IPS-18c (cell line): ENCODE measurements at regions not wholly inside any gene's neighbourhood (a gene's known extent, or its start where the extent isn't known, plus 50 kb on each side); places are given as distances from the start of the nearest gene placed in this dataset.

Experiments used
- H3K4me3 ChIP-seq: 2 replicates; pipeline ENCODE4 v1.7.0; 2013; ENCODE audit warnings: low read depth, mild to moderate bottlenecking, low read length, moderate library complexity; ENCODE audit not compliant: insufficient read depth
- H3K9me3 ChIP-seq: one replicate; pipeline ENCODE4 v1.6.1; 2013; ENCODE audit warnings: mild to moderate bottlenecking, low read length, moderate library complexity; ENCODE audit not compliant: control insufficient read depth, insufficient read depth

DNA sequence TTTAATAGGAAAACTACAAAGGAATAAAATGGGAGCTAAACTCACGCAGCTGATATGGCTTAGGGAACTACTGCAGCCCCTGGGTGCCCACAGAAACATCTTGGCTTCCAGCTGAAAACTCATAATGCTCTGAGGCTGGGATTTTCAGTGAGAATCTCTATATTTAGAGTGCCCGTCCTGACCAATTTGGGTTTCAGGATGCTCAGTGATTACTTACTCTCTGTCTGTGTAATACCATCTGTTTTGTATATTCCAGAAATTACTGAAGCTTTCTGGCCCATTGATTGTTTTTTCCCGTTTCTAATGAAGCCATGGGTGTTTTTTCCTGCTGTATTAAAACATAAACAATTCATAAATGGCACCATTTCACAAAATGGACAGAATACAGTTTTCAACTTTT lies 50.6 kb upstream of the ZNF385D start:
- H3K9me3 ChIP-seq = no peaks in the 10 kb centered on the region

DNA sequence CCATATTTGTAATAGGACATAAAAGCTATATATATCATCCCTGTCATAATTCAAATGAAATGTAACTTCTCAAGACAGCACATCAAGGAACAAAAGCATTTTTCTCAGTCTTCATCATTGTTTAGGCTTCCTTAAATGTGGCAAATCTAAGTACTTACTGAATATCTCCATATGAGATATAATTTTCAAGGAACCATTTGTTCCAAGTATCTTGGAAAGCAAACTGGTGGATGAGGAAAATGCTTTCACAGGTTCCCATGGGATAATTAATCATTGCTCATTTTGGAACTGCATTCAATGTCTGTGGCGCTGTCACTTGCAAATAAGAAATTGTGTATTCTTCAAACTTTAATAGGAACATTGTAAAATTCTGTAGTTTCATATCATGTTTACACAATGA lies 52.6 kb upstream of the ZNF385D start:
- no peak overlapping the region for H3K4me3 ChIP-seq
- H3K9me3 ChIP-seq = no peaks in the 10 kb centered on the region

More for the DNA sequence above, 50.6 kb upstream of the ZNF385D start:
- no peak overlapping the region for H3K4me3 ChIP-seq

DNA sequence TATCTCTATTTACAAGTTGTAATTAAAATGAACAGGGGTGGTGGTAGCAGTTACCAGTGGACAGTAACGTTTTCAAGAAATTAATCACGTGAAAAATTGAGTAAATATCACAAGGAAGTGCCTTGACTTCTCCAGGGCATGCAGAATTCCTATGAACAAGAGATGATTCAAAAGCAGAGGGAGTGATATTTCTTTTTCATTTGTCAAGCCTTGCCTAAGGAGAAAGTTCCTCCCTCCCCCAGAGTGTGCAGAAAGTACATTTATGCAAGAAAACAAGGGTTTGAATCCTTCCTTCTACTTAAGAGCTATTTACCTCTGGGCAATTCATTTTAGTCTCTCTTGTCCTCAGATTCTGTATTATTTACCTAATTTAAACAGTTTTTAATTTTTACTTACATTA lies 53.3 kb upstream of the ZNF385D start:
- H3K4me3 ChIP-seq = no peak overlapping the region
- H3K9me3 ChIP-seq = no peaks in the 10 kb centered on the region

DNA sequence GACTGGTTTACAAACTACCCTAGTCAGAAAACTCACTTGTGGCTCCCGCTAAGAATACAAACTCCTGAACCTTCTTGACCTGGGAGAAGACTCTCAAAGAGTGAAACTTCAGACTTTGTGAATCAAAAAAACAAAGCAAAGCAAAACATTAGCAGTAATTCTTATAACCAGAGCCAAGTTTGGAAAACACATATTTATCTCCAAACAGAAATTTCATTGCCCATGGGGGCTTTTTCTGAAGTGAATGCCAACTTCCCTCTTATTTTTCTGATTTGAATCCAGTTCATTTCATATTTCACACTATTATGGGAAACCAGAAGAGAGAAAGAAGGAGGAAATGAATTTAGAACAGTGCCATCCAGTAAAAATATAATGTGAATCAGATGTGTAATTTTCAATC lies 55.7 kb upstream of the ZNF385D start:
- Histone ChIP-seq H3K4me3 (no peak overlapping the region), H3K9me3 (no peaks in the 10 kb centered on the region)

DNA sequence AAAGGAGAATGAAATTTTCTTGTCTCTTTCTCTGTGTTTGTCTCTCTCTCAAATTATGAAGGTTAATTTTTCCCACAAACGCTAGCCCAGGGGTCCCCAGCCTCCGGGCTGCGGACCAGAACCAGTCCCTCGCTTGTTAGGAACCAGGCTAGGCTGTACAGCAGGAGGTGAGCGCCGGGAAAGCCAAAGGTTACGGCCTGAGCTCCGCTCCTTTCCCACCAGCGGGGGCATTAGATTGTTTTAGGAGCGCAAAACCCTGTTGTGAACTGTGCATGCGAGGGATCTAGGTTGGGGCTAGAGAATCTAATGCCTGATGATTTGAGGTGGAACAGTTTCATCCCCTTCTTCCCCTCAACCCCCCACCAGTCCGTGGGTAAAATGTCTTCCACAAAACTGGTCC lies 74.7 kb upstream of the ZNF385D start:
- Histone ChIP-seq H3K4me3 (no peak overlapping the region), H3K9me3 (no peaks in the 10 kb centered on the region)

GRCh38 chr3:21826416-21826815 lies 75.4 kb upstream of the ZNF385D start:
- H3K9me3 ChIP-seq = no peaks in the 10 kb centered on the region

GRCh38 chr3:21830541-21830940 lies 79.5 kb upstream of the ZNF385D start:
- Histone ChIP-seq H3K4me3 (no peak overlapping the region), H3K9me3 (no peaks in the 10 kb centered on the region)

More at GRCh38 chr3:21826416-21826815, 75.4 kb upstream of the ZNF385D start:
- H3K4me3 ChIP-seq = no peak overlapping the region

- H3K4me3 ChIP-seq = no peak overlapping the region
Measured at GRCh38 chr3:21835264-21835663, 84.3 kb upstream of the ZNF385D start.

DNA sequence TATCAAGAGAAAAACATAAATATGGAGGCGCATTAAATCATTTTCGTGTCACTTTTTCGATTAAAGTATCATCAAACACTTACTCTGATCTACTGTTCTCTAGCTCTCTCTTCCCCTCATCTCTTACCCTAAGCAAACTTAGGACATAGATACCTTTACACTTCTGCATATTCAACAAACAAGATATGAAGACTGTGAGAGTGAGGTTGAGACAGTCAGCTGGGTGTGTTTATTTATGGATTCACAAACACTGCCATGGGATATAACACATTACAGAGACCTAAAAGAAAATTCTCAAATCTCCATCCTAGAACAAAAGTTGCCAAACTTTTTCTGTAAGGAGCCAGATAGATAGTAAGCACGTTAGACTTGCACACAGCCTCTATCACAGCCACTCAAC lies 85.2 kb upstream of the ZNF385D start:
- no peaks in the 10 kb centered on the region for H3K9me3 ChIP-seq
- no peak overlapping the region for H3K4me3 ChIP-seq

More at GRCh38 chr3:21835264-21835663, 84.3 kb upstream of the ZNF385D start:
- no peaks in the 10 kb centered on the region for H3K9me3 ChIP-seq

- no peak overlapping the region for H3K4me3 ChIP-seq
- no peaks in the 10 kb centered on the region for H3K9me3 ChIP-seq
Measured at GRCh38 chr3:21839176-21839575, 88.2 kb upstream of the ZNF385D start.

DNA sequence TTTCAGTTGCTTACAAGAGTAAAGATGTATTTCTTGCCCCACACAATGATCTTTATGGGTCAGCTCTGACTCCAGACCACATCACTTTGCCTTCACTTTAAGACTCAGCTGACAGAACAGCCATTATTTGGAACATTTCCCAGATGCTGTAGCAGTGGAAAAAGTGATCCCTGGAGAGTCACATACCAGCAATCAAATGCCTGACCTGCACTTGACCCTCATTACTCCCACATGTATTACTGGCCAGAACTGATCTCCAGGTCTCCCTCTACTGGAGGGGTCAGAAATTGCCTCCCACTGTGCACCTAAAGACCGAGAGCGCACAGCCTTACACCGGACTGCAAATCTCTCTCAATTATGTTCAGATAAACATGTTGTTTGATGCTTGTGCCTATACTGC lies 88.6 kb upstream of the ZNF385D start:
- Histone ChIP-seq H3K9me3 (no peaks in the 10 kb centered on the region), H3K4me3 (no peak overlapping the region)

GRCh38 chr3:21847005-21847404 lies 96.0 kb upstream of the ZNF385D start:
- Histone ChIP-seq H3K9me3 (no peaks in the 10 kb centered on the region), H3K4me3 (no peak overlapping the region)

- Histone ChIP-seq H3K9me3 (no peaks in the 10 kb centered on the region), H3K4me3 (no peak overlapping the region)
Measured at GRCh38 chr3:21859124-21860081, 108.4 kb upstream of the ZNF385D start.

DNA sequence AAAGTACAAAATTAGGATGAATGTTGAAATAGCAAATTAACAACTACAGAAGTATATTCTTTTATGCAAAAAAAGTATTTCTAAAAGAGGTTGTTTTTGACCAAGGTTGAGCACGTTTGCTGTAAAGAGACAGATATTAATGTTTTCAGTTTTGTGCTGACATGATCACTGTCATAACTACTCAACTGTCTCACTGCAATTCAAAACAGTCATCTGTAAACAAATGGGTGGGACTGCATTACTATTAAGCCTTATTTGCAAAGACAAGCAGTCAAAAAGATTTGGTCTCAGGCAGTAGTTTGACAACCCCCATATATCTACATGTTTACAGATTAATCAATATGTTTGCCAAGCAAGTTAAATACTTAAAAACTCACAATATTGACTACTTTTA lies 109.1 kb upstream of the ZNF385D start:
- H3K4me3 ChIP-seq = no peak overlapping the region
- no peaks in the 10 kb centered on the region for H3K9me3 ChIP-seq

DNA sequence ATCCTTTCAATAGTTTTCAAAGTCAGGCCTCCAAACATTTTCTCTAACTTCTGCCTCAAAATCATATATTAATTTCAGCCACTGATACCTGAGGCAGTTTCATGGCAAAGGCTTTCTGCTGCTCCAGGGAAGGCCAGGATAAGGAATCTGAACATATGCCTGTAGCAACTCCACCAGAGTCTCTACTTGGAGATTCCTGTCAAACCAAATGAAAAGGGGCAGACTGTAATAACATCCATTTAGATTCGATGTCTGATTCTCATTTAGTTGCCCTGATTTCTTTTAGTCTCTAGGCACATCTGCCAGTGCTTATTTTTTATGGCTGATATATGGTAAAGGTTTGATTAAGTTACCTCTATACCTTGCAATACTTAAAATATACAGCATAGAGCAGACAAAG lies 109.6 kb upstream of the ZNF385D start:
- Histone ChIP-seq H3K4me3 (no peak overlapping the region), H3K9me3 (no peaks in the 10 kb centered on the region)

DNA sequence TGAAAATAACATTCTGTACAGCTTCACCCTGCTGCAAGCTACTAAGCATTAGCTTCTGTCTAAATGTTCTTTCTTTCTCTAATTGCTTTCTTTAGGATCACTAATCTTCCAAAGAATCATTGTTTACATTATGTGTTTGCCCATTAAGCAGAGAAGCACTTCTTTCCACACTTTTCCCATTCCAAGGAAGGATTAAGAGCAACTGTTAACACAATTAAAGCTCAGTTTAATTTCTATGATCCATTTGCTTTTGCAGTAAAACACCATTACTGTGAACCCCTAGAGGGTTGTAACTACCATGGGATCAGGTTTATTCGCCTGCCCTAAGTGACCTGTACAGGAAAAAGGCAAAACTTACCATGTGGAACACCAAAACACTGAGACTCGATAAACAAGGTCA lies 125.8 kb upstream of the ZNF385D start:
- no peak overlapping the region for H3K4me3 ChIP-seq
- no peaks in the 10 kb centered on the region for H3K9me3 ChIP-seq

- no peak overlapping the region for H3K4me3 ChIP-seq
- H3K9me3 ChIP-seq = no peaks in the 10 kb centered on the region
Measured at GRCh38 chr3:21877214-21877754, 126.3 kb upstream of the ZNF385D start.

- Histone ChIP-seq H3K4me3 (no peak overlapping the region), H3K9me3 (no peaks in the 10 kb centered on the region)
Measured at GRCh38 chr3:21879184-21879886, 128.3 kb upstream of the ZNF385D start.
